GM18870 (cell line): ENCODE measurements at regions not wholly inside any gene's neighbourhood (a gene's known extent, or its start where the extent isn't known, plus 50 kb on each side); places are given as distances from the start of the nearest gene placed in this dataset.

Source experiments
- ATAC-seq: cut with Tn5 transposase; IDR thresholded peaks from one replicate; pipeline ENCODE4 v1.9.1; 2021; ENCODE audit warnings: moderate library complexity; ENCODE audit not compliant: unreplicated experiment

DNA sequence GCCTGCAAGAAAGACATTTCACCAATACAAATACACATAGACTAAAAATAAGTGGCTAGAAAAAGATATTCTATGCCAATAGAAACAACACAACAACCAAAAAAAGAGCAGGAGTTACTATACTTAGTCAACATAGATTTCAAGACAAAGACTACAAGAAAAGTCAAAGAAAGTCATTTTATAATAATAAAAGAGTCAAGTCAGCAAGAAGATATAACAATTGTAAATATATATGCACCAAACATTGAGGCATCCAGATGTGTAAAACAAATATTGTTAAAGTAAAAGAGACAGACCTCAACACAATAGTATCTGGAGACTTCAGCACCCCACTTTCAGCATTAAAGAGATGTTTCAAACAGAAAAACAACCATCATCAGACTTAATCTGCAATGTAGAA lies 104.6 kb downstream of the AMY1C start:
- ATAC-seq = no peak

DNA sequence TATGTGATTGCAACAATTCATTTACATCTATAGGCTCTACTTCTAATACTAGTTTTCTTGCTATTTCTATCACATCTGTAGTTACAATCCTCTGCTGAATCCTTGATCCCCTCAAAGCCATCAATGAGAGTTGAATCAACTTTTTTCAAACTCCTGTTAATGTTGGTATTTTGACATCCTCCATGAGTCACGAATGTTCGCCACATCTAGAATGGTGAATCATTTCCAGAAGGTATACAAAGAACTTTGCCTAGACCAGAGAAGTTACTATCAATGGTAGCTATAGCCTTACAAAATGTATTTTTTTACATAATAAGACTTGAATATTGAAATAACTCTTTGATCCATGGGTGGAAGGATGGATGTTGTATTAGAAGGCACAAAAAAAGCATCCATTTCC lies 110.0 kb downstream of the AMY1C start:
- ATAC-seq = no peak

DNA sequence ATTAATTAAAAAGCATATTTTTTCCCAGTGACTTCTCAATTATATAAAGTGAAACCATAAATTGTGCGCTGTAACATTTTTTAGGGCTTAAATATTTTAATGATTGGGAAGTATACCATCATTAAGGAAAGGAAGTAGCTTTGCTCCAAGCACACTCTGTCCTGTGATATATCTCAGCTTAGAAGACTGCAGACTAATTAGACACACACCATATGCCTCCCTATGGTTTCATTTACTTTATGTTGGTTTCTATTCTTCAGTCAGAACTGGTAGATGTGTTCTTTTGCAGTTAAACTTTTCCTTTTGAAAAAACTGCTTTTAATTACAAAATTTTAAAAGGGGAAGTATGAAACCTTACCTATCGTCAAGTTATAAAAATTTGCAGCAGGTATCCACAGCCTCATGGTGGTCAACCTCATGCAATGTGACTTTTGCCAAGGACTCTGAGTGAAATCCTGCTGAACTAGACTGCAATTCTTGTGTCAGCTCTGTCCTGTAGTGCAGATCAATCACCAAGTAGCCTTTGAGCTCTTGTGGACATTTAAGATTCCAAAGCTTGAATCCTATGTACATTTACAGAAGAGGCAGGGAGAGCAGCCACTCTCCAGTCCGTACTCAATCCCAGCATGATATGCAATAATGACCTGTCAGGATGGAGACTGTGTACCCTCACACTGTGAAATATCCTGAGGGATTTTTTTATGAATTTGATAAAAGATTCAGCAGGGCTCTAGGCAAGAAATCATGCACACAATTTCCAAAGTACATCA lies 149.1 kb downstream of the AMY1C start:
- ATAC-seq = no peak

DNA sequence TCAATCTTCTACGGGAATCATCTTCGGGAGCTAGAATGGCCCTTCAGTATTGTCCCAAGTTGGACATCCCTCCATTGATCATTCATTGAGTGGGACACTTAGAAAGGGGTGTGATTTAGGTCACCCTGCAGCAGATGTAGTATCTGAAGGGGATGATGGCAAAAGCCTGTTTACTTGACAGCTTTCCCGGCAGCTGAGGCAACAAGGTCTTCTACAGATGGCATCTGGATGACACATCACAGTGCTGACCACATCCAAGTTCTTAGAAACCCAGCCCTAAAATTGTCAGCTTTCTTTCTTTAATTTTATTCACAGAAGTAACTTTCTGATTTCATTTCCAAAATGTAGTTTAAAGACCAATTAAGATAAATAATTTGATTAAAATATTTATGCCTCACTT lies 150.3 kb downstream of the AMY1C start:
- no peak for ATAC-seq

DNA sequence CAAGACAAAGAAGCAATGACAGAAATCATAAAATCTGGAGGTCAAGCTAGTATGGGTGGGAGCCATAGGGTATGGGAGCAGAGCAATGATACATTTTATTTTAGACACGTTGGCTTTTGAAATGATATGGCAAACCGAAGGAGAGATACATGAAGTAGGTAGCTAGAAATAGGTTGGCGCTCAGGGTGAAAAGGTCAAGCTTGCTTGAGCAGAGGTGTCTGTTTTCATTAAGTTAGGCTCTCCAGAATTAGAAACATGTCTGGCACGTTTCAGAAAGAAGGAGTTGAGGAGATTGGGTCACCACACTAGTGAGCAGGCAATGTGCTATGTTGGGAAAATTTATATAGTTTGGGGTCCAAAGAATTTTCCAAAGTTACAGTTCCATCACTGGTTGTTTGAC lies 151.4 kb downstream of the AMY1C start:
- no peak for ATAC-seq

DNA sequence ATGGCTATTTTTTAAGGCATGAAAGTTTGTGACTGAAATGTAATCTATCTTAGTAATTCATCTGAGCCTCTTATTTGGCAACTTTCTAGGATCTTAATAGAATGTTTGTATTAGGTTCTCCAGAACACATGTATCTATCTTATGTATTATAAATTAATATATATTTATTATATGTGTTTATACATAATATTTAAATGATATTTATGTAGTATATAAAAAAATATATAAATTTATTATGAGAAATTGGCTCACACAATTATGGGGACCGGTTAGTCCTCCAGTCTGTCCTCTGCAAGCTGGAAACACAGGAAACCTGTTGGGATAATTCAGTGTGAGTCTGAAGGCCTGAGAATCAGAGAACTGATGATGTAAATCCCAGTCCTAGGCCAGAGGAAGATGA lies 155.7 kb downstream of the AMY1C start:
- ATAC-seq = no peak

DNA sequence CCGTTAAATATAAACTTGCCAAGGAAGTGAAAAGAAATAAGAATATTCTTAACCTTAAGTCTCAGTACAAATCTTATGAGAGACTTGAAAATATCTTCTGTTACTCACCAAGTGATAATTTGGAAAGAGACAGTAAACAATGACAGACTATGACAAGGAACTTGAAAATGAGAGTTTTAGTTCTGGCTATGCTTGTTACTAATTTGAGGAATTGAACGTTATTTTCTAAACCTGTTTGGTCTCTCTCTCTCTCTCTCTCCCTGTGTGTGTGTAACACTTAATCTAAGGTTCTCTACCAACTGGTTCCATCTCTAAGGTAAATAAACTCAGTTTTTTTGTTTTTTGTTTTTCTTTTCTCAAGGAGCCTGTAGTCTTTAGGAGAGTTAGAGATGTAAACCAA lies 161.8 kb downstream of the AMY1C start:
- no peak for ATAC-seq

DNA sequence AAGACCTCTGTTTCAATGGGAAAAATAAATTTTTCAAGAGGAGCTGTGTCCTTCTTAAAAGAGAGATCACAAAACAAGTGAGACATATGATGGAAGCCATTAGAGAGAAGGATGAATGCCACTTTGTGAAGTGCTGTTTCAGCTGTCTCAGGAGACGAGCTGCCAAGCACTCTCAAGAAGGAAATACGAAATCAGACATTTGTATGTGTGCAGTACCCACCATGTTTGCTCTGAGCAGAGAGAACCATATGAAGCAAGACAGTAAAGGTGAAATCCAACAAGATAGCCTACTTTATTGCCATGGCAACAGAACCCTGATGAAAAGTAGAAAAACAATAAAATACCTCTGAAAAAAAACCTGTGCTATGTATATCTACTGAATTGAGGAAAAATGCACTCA lies 168.1 kb downstream of the AMY1C start:
- no peak for ATAC-seq

DNA sequence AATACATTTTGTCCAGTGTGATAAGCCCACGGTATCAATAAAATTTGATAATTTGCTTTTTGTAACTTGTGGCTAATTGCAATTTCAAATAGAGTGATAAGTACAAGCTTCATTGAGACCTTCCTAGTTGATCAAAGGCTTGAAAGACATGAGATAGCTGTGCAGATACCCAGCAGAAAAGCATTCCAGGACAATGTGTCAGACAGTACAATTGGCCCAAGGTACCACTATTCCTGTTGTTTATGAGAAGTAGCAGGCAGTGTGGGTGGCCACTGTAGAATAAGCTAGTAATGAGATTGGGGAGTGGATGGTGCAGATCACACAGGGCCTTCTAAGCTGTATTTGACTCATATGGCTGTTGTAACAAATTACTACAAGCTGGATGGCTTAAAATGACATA lies 182.2 kb downstream of the AMY1C start:
- ATAC-seq = no peak

DNA sequence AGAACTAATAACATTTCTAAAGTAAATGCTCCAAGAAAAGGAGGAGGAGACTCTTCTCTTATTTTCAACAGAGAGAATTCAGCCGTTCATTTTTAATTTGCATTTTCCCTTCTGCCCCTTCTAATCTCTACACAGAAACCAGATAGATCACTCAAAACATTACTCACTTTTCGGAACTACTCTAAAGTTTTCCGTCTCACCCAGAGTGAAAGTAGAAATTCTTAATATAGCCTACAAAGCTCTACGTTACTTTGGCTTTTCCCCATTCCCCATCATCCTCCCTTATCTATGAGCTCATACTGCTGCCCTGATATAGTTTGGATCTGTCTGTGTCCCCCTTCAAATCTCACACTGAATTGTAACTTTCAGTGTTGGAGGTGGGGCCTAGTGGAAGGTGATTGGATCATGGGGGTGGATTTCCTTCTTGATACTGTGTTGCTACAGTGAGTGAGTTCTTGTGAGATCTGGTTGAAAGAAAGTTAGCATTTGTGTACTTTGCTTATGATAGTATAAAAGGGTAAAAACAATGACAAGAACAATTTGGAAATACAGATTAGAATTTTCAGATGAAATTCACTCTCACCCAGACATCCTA lies 188.2 kb downstream of the AMY1C start:
- peak; percentile 93 for ATAC-seq

DNA sequence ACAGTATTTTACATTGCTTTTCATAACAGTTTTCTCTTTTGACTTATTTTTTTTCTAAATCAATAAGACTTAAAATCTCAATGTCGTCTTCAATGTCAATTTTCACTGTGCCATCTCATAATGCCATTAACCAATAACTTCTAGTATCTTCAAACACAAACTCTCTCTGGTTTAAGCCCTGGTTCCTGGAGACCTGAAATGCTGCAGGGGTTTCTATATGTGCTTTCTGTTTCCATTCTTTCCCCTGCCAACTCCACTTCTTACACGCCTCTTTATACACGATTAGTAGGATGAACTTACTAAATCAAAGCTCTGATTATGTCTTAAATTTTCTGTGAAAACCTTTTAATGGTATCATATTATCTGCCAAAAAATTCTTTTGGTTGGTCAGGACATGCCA lies 191.4 kb downstream of the AMY1C start:
- no peak for ATAC-seq

DNA sequence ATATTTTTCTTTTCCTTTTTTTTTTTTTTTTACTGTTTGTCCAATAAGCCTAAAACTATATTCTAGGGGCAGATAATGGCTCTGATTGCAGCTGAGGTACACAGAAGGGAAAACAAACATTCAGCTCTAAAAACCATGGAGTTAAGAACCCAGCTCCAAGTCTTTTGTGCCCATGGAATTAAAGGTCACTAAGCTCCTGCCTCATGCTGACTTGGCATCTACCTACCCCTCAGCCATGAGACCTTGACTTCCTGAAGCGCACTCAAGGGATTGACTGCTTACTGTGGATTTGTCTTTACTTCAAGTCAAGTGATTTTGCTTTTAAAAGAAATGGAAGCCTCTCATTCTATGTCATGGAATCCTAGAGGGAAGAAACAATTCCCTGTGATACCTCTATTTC lies 192.3 kb downstream of the AMY1C start:
- no peak for ATAC-seq

DNA sequence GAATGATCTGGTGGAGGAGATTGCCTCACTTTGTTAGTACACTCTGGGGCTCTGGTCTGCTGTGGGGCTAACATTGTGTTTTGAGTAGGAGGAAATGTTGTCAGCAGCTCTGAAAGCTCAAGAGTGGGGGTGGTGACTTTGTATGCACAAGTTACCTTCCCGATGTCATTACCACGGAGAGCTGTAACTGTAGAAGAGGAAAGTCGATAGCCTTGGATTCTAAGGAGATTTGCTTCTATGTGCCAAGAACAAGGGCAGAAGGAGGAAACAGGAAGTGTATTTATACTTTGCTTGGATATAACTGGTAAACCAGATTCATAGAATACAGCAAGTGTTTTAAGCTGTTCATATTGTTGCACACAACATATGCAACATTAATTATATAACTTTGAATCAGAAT lies 196.1 kb downstream of the AMY1C start:
- ATAC-seq = no peak

DNA sequence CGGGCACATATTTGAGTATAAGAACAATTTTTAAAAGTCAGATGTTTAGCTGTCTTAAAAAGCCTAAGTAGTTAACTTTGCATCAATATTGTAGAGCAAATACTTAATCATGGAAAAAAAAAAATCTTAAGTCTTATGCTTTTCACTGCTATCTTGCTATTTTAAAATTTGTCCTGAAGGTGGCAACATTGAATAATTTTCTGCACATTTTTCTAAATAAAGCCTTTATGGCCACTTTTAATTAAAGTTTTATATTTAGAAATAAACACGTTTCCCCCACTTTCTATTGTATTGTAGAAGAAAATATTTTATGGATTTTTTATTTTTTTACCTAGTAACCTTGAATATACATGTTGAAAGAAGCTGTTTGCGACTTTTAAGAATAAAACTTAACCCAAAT lies 198.8 kb downstream of the AMY1C start:
- no peak for ATAC-seq

DNA sequence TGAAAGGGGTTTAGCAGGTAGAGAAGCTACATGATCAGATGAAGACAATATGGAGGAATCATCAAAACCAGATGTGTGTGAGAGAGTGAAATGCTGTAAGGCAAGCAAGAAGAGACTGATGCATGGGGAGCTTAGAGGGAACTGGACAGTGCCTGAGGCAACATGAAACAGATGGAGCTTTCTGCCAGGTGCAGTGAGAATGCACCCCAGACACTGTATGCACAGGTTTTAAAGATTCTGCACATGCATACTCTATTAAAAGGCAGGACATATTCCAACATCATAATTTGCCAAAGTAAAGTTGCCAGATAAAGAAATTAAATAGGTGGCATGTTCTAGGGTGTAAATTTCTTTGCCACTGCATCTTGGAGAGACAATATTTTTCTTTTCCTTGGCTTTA lies 200.1 kb downstream of the AMY1C start:
- ATAC-seq = no peak

DNA sequence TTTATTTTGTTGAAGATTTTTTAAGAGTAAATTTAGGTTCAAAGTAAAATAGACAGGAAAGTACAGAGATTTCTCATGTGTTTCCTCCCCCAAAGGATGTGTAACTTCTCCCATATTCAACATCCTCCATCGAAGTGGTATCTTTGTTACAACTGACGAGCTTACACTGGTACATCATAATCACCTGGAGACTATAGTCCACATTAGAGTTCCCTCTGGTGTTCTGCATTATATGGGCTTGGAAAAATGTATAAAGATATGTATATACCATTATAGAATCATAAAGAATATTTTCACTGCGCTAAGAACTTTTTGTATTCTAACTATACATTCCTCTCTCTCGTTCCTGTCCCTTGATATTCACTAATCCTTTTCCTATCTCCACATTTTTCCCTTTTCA lies 203.7 kb downstream of the AMY1C start:
- no peak for ATAC-seq

DNA sequence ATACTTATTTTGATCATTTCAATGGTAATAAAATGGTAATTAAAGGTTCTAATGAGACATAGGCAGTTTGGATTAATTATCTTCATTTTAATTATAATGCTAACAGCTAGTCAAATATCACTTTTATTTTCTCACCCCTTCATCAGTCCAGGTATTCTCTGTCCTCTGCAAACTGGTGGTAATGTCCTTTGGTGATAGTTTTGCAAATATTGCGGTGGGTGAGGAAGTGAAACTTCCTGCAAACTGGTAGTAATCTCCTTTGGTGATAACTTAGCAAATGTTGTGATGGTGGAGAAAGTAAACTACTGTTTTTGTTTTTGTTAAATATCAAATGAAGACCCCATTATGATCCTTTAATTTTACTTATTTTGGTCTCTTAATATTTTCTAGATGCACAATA lies 209.0 kb downstream of the AMY1C start:
- ATAC-seq = no peak

DNA sequence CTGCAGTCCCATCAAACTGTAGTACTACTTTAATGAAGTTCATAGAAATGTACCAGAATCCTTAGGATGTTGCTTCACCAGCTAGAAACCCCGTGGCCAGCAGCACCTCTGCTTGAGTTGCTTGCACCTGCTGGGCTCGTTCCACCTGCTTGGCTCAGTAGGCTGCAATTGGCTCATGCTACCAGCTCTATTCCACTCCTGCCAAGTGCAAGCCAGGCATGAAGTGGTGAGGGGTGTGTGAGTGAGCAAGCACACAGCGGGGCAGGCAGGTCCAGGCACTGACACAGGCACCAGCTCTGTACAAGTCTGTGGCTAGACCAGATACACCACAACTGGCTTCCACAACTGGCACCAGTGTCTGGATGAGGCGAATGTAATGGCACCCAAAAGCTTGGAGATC lies 209.9 kb downstream of the AMY1C start:
- no peak for ATAC-seq

DNA sequence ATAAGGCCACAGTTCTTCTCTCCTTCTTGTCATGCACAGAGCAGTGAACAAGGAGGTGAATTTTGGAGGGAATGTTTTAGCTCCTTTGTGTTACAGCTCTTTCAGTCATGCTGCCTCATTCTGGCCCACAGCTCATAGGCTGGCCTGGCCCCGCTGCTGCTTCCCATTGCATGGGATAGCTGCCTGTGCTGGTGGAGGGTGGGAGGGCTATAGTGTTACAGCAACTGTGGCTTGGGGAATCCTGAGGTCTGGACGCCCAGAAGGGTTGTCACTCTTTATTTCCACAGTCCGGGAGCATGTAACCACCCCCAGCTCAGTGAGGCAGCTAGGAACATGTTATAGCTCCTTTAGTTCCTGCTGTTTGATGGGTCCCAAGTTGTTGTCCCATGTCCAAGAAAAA lies 210.3 kb downstream of the AMY1C start:
- no peak for ATAC-seq

DNA sequence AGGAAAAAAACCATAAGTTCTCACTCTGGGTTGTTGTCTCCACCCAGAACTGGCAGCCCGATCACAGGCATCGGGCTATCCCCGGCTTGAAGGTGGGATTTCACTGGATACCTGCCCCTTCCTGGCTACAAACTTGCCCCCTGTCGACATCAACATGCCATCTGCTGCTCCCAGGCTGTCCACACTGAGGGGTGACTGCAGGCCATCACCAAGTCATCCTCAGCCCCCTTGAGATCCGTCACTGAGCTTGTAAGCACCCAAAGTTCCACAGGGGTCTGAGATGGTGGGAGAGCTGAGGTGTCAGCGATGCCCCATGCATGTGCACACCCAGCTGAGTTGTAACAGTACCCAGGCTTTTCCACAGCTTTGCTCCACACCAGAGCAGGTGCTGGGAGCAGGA lies 211.0 kb downstream of the AMY1C start:
- no peak for ATAC-seq

DNA sequence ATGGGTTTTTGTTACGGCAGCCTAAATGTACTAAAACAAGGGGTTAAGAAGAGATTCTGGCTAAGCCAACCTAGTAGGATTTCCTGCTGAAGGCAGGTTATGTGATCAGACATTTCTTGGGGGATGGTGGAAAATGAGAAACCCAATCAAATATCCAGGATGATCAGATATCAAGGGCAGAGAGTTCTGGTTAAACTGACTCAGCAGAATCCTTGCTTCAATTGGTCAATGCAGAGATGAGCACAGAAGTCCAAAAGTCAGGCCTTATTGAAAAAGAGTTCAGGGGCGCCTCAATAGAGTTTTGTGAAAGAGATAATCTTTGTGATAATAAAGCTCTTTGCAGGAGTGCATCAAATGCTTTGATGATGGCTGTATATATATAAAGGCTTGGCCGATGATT lies 237.1 kb downstream of the AMY1C start:
- ATAC-seq = no peak

DNA sequence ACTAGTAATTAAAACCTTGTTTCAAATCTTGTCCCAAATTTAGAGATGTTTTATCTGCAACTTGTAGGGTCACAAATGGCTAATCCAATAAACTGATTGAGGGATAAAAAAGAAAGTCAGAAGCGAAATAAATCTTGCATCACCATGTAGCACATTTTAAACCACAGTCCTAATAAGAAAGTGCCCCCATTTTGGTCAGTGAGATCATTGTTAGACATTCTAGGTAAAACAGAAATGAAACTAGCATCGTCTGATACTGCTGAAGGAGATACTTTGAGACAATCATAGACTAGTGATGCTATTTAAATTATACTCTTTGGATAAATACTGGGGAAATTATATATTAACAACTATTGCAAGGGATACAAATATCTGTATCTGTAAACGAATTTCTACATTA lies 247.9 kb downstream of the AMY1C start:
- no peak for ATAC-seq
